ENCODE measurements at regions not wholly inside any gene's neighbourhood (a gene's known extent, or its start where the extent isn't known, plus 50 kb on each side); places are given as distances from the start of the nearest gene placed in this dataset.

DNA sequence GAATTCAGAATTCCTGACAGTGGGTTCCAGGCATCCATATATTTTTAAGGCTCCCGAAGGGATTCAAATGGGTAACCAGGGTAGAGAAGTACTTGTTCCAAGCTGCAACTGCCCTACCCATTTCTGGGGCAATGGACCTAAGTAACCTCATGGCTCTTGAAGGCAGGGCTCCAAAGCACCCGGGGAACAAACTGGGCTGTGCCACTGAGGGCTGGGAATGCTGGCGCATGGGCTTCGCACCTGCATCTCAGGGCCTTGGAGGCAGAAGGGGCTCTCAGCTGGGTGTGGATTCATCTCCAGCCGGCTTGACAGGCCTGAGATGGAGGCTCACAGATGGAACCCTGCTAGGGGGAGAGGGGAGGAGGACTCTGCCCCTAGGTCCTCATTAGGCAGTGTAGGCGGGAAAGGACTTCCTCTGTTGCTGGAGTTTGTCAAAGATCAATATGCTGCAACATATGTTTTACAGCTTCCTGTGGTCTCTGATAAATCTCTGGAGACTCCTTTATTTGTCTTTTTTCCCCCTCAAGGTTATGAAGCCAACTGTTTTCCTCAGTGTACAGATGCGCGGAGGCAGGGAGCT is 232.3 kb upstream of the NLRP1 start:
- no peak for TF ChIP-seq EZH2 (IDR thresholded peaks at IDR 0.05; ENCODE audit: borderline replicate concordance, low read length)
- TF ChIP-seq, protein P1, sequence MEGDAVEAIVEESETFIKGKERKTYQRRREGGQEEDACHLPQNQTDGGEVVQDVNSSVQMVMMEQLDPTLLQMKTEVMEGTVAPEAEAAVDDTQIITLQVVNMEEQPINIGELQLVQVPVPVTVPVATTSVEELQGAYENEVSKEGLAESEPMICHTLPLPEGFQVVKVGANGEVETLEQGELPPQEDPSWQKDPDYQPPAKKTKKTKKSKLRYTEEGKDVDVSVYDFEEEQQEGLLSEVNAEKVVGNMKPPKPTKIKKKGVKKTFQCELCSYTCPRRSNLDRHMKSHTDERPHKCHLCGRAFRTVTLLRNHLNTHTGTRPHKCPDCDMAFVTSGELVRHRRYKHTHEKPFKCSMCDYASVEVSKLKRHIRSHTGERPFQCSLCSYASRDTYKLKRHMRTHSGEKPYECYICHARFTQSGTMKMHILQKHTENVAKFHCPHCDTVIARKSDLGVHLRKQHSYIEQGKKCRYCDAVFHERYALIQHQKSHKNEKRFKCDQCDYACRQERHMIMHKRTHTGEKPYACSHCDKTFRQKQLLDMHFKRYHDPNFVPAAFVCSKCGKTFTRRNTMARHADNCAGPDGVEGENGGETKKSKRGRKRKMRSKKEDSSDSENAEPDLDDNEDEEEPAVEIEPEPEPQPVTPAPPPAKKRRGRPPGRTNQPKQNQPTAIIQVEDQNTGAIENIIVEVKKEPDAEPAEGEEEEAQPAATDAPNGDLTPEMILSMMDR (conservative IDR thresholded peaks at IDR 0.05 in 1 of 2, IDR thresholded peaks at IDR 0.05 in 1 of 2; ENCODE audit: extremely low read depth in 1 of 2, insufficient read depth in 1 of 2, low read depth in 1 of 2, low read length in 2 of 2): no peak
